AG09309 (cell line): ENCODE measurements at regions not wholly inside any gene's neighbourhood (a gene's known extent, or its start where the extent isn't known, plus 50 kb on each side); places are given as distances from the start of the nearest gene placed in this dataset.

ENCODE experiments used
- DNase-seq: peaks from one replicate; pipeline ENCODE4 v3.0.0-alpha.2; 2010; ENCODE audit warnings: low read depth
- H3K4me3 ChIP-seq: 2 replicates; pipeline ENCODE4 v1.5.1; 2011; ENCODE audit warnings: mild to moderate bottlenecking, low read depth, low read length, moderate library complexity; ENCODE audit not compliant: control insufficient read depth
- CTCF ChIP-seq: IDR thresholded peaks from 2 replicates; pipeline ENCODE4 v1.5.1; 2011; ENCODE audit warnings: mild to moderate bottlenecking, low read depth, low read length, inconsistent platforms; ENCODE audit not compliant: insufficient read depth, control insufficient read depth; ENCODE audit errors: missing control alignments

- DNase-seq, result no peak
- TF ChIP-seq CTCF, result no peak
- no peak overlapping the region for H3K4me3 ChIP-seq
Measured at GRCh38 chr13:71149498-71150363, 717.3 kb downstream of the DACH1 start.

- TF ChIP-seq CTCF, result no peak
- DNase-seq, result no peak
- no peak overlapping the region for H3K4me3 ChIP-seq
Measured at GRCh38 chr13:71149046-71149445, 718.0 kb downstream of the DACH1 start.

- TF ChIP-seq CTCF, result no peak
- DNase-seq, result no peak
- no peak overlapping the region for H3K4me3 ChIP-seq
Measured at GRCh38 chr13:71148396-71148795, 718.6 kb downstream of the DACH1 start.

GRCh38 chr13:71144883-71145282 lies 722.1 kb downstream of the DACH1 start:
- no peak overlapping the region for H3K4me3 ChIP-seq
- no peak for TF ChIP-seq CTCF
- DNase-seq, result no peak

- no peak for TF ChIP-seq CTCF
- no peak overlapping the region for H3K4me3 ChIP-seq
- DNase-seq, result no peak
Measured at GRCh38 chr13:71137101-71137500, 729.9 kb downstream of the DACH1 start.

- DNase-seq, result no peak
- H3K4me3 ChIP-seq, result no peak overlapping the region
- no peak for TF ChIP-seq CTCF
Measured at GRCh38 chr13:71124230-71124629, 742.8 kb downstream of the DACH1 start.
